Activated naive CD4-positive, alpha-beta T cell treated with anti-CD3 and anti-CD28 coated beads, Interleukin-2, amount 10 ng/mL, durations not matched to agents 7 days and 5 days (primary cell): ENCODE measurements at regions not wholly inside any gene's neighbourhood (a gene's known extent, or its start where the extent isn't known, plus 50 kb on each side); places are given as distances from the start of the nearest gene placed in this dataset.

Experiments
- CTCF ChIA-PET: fragments of 350-600 bp; sonication (Branson Sonifier 250); formaldehyde crosslinking; loops from one replicate; lab custom pipeline; 2021; ENCODE audit warnings: antibody characterized with exemption; lab: Charles Lee
- DNase-seq: peaks from one replicate; pipeline ENCODE4 v3.0.0-alpha.2; 2020
- H3K27ac Mint-ChIP-seq: one replicate; pipeline ENCODE4 v1.8.0; 2021; ENCODE audit warnings: mild to moderate bottlenecking, moderate library complexity, mixed read lengths
- H3K27me3 Mint-ChIP-seq: one replicate; pipeline ENCODE4 v1.8.0; 2021; ENCODE audit warnings: mild to moderate bottlenecking, mixed read lengths
- H3K36me3 Mint-ChIP-seq: one replicate; pipeline ENCODE4 v1.8.0; 2021; ENCODE audit warnings: mixed read lengths
- H3K4me1 Mint-ChIP-seq: one replicate; pipeline ENCODE4 v1.8.0; 2021; ENCODE audit warnings: mixed read lengths
- H3K4me3 Mint-ChIP-seq: one replicate; pipeline ENCODE4 v1.8.0; 2021; ENCODE audit warnings: mild to moderate bottlenecking, moderate library complexity, mixed read lengths
- H3K9me3 Mint-ChIP-seq: one replicate; pipeline ENCODE4 v1.8.0; 2021; ENCODE audit warnings: mixed read lengths

DNA sequence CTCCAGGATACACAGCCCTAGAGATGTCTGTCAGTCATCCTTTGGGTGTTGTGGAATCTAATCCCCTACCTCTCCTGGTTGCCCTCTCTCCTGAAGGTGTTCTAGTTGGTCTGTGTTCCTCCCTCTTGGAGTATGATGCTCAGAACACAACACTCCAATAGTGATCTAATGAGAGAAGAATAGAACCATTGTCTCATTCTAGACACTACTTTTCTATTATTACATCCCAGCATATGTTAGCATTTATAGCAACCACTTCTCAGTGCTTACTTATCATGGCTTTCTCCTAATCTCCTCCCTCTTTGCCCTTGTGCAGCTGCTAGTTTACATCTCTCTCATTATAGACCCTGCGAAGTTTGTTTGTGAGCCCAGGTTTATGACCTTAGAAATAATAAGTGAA lies 109.0 kb downstream of the UNC5CL start:
- DNase-seq, result no peak
- H3K4me1 Mint-ChIP-seq, result no peaks in the 10 kb centered on the region
- CTCF ChIA-PET, result no interaction called here
- no peak overlapping the region for H3K27ac Mint-ChIP-seq
- H3K9me3 Mint-ChIP-seq, result no peaks in the 10 kb centered on the region
- H3K36me3 Mint-ChIP-seq, result no peaks in the 10 kb centered on the region
- H3K4me3 Mint-ChIP-seq, result no peak overlapping the region
- peaks cover 21% of the 10 kb centered on the region for H3K27me3 Mint-ChIP-seq

DNA sequence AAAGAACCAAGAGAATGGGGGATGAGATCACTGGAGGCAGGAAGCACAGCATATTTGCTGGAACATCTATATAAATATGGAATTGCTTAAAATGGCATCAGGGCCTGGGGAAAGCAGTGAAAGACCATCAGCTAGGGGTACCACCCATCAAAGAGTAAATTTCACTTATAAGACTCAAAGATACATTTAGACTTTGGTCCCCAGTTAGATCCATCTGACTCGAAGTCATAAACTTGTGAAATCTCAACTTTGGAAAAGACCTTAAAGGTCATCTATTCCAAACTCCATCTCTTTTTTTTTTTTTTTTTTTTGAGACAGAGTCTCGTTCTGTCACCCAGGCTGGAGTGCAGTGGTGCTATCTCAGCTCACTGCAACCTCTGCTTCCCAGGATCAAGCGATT lies 109.8 kb downstream of the UNC5CL start:
- no peaks in the 10 kb centered on the region for H3K4me1 Mint-ChIP-seq
- peaks cover 17% of the 10 kb centered on the region for H3K27me3 Mint-ChIP-seq
- no peaks in the 10 kb centered on the region for H3K36me3 Mint-ChIP-seq
- no peak for DNase-seq
- CTCF ChIA-PET, result no interaction called here
- no peak overlapping the region for H3K27ac Mint-ChIP-seq
- no peaks in the 10 kb centered on the region for H3K9me3 Mint-ChIP-seq
- no peak overlapping the region for H3K4me3 Mint-ChIP-seq

DNA sequence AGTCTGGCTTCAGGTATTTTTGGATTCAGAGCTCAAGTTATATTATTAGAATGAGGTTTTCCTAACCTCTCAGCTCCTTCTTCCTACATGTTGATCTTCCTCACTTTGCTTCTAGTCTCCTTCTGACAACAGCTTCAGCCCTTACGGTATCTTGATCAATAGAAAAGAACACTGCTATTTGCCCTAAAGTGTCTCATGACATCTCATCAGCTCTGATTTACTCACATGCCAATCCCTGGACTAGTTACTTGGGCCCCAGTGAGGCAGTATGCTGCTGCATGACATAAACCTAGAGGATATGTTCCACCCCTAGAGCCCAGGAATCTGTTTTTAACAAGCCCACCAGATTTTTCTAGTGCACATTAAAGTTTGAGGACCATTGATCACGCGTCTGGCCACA lies 110.3 kb downstream of the UNC5CL start:
- Mint-ChIP-seq H3K36me3 (no peaks in the 10 kb centered on the region), H3K9me3 (no peaks in the 10 kb centered on the region), H3K27me3 (peaks cover 17% of the 10 kb centered on the region), H3K27ac (no peak overlapping the region), H3K4me1 (no peaks in the 10 kb centered on the region), H3K4me3 (no peak overlapping the region)
- CTCF ChIA-PET, result no interaction called here
- no peak for DNase-seq

DNA sequence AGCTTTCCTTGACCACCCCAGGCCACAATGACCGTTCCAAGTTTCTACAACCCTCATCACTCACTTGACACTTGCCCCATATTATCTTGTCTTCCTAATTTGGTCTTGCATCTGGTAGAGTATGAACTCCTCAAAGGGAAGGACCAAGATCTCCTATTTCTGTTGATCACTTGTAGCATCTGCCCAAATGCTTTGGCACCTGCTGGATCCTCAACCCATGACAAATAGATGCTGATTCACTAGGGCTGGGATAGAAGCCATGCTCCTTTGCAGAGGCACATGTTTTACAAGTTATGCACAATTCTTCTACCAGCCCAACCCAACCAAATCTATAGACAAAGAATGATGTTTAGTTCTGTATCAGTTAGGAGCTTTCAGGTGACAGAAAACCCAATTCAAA lies 110.7 kb downstream of the UNC5CL start:
- peaks cover 17% of the 10 kb centered on the region for H3K27me3 Mint-ChIP-seq
- no peaks in the 10 kb centered on the region for H3K9me3 Mint-ChIP-seq
- CTCF ChIA-PET, result no interaction called here
- H3K27ac Mint-ChIP-seq, result no peak overlapping the region
- H3K36me3 Mint-ChIP-seq, result no peaks in the 10 kb centered on the region
- no peaks in the 10 kb centered on the region for H3K4me1 Mint-ChIP-seq
- H3K4me3 Mint-ChIP-seq, result no peak overlapping the region
- DNase-seq, result no peak

DNA sequence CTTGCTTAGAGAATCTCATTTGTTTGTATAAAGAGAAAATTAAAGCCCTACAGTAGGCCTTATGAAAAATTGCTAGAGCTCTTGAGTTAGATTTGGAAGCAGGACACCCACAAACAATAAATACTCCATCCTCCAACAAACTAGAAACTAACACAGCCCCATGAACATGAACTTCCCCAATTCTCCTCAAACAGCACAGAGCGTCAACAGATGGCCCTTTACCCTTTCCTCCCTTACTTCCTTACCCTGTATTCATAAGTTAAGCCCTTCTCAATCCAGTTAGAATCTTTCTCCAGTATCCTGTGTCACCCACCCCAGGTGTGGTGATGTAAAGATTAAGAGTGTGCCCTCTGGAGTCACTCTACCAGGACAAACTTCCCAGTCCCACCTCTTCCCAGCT lies 113.7 kb downstream of the UNC5CL start:
- CTCF ChIA-PET, result no interaction called here
- Mint-ChIP-seq H3K9me3 (no peaks in the 10 kb centered on the region), H3K36me3 (no peaks in the 10 kb centered on the region), H3K4me1 (no peaks in the 10 kb centered on the region), H3K27ac (no peak overlapping the region), H3K4me3 (no peak overlapping the region), H3K27me3 (peaks cover 27% of the 10 kb centered on the region)
- DNase-seq, result no peak

DNA sequence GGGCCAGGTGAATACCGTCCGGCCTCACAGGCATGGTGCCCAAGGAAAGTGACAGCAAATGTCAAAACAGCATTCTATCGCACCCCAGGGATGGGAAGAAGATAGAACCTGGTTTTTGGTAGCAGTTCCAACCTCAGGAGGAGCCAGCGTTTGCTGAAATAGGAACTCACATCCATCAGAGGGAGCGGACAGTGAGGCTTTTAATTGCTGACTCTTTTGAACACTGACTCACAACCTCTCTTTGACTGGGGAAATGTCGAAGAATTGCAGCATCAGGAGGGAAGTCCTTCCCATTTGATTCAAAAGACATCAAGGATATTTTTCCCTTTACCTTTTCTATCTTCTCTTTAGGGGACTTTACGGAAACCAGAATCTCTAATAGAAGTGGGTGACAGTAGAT lies 114.2 kb downstream of the UNC5CL start:
- Mint-ChIP-seq H3K36me3 (no peaks in the 10 kb centered on the region), H3K9me3 (no peaks in the 10 kb centered on the region), H3K27me3 (peaks cover 30% of the 10 kb centered on the region), H3K27ac (no peak overlapping the region), H3K4me1 (no peaks in the 10 kb centered on the region), H3K4me3 (no peak overlapping the region)
- no peak for DNase-seq
- CTCF ChIA-PET, result no interaction called here

DNA sequence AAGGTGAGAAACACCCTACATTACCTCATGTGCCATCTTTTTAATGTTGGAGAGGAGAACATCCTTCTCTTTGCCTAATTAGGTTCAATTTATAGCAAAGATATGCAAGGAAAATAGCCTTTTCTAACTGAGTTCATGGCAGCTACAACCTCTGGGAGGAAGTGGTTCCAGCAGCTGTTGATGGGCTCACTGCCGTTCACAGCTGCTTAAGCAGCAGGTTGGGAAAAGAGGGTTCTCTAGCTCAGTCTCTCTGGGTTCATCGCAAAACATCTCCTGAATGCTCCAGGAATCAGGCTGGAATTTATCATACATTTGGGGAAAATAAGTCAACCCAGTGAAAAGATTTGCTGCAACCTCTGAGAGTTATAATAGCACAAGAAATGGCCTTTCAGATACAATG lies 115.1 kb downstream of the UNC5CL start:
- no peak for DNase-seq
- no peak overlapping the region for H3K4me3 Mint-ChIP-seq
- no peaks in the 10 kb centered on the region for H3K36me3 Mint-ChIP-seq
- no peak overlapping the region for H3K27ac Mint-ChIP-seq
- H3K4me1 Mint-ChIP-seq, result no peaks in the 10 kb centered on the region
- CTCF ChIA-PET, result no interaction called here
- no peaks in the 10 kb centered on the region for H3K9me3 Mint-ChIP-seq
- H3K27me3 Mint-ChIP-seq, result peaks cover 34% of the 10 kb centered on the region

DNA sequence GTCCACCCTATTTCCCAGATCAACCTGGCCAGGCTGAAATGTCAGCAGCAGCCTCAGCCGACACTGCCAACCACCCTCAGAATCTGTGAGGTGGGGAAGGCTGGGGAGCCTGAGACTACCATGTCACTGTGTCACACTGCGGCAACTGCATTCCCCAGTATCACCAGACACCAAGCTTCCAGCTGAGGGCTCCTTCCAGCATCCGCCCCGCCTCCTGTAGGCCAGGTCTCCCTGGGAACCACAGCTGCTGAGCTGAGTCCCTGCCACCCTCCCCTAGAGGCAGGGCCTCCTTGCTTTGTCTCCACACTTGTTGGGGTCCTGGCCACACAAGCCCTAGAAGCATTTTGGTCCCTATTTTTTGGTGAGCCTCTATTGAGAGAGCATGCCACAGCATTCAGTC lies 115.7 kb downstream of the UNC5CL start:
- H3K27ac Mint-ChIP-seq, result no peak overlapping the region
- no peak for DNase-seq
- no peak overlapping the region for H3K4me3 Mint-ChIP-seq
- H3K27me3 Mint-ChIP-seq, result peaks cover 34% of the 10 kb centered on the region
- CTCF ChIA-PET, result no interaction called here
- H3K36me3 Mint-ChIP-seq, result no peaks in the 10 kb centered on the region
- H3K9me3 Mint-ChIP-seq, result no peaks in the 10 kb centered on the region
- no peaks in the 10 kb centered on the region for H3K4me1 Mint-ChIP-seq

DNA sequence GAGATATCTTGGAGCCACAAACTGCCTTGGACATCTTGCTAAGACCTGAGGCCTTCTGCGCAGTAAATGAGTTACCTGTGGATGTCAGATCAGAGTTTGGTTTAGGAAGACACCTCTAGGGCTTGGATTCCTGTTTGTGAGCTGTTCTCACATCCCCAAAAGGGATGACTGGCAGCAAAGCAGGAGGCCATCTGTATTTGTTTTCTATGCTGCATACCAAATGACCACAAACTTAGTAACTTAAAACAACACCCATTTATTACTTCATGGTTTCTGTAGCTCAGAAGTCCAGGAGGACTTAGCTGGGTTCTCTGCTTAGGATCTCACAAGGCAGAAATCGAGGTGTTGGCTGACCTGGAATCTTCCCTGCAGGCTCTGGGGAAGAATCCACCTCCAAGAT lies 116.7 kb downstream of the UNC5CL start:
- Mint-ChIP-seq H3K9me3 (no peaks in the 10 kb centered on the region), H3K27me3 (peaks cover 40% of the 10 kb centered on the region), H3K4me3 (no peak overlapping the region), H3K36me3 (no peaks in the 10 kb centered on the region), H3K4me1 (no peaks in the 10 kb centered on the region), H3K27ac (no peak overlapping the region)
- no peak for DNase-seq
- CTCF ChIA-PET, result interaction anchor here (2.2 kb wide), 1 partner anchor 10 kb away, joined by 9 read pairs; no protein-coding TSS in a partner anchor

DNA sequence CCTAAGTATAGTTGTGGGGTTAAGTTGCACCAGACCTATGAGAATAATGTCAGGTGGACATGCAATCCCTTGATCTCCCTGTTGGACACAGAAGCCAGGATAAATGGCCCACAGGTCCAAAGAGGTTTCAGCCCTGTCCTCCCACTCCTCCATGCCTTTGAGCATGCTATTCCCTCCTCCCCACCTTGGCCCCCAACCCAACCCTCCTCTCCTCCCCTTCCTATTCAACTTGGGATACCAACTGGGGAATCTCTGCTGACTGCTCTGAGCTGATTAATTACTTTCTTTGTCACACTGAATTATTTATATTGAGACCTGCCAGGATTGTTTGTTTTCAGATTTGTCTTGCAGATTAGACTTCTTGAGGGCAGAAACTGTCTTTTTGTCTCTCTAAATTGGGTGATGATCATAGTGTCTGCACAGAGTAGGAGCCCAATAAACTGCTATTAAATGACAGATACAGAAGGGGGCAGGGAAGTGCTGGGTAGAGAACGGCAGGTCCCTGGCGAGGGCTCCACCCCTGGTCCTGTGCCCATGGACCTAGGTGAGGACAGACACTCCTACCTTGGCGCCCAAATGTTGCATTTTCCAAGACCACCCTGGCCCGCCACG lies 120.9 kb downstream of the UNC5CL start:
- Mint-ChIP-seq H3K4me1 (no peaks in the 10 kb centered on the region), H3K9me3 (no peaks in the 10 kb centered on the region), H3K36me3 (no peaks in the 10 kb centered on the region), H3K27ac (no peak overlapping the region), H3K27me3 (peaks cover 34% of the 10 kb centered on the region), H3K4me3 (no peak overlapping the region)
- CTCF ChIA-PET, result no interaction called here
- DNase-seq, result no peak

DNA sequence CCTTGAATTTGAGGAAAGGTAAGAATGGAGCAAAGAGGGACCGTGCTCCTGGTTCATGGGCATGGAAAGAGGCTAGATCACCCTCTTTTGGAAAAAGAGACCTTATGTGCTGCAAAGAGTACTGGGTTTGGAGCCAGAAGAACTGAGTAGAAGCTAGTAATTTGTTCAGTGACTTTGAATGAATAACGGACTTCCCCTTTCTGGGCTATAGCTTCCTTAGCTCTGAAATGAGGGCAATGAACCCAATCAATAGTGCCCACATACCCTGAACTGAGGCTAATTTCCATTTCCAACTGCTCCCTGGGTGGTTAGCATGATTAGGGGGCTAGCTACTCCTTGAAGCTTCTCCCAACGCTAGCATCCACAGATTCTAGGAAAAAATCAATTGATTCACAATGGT lies 121.4 kb downstream of the UNC5CL start:
- Mint-ChIP-seq H3K9me3 (no peaks in the 10 kb centered on the region), H3K36me3 (no peaks in the 10 kb centered on the region), H3K4me1 (no peaks in the 10 kb centered on the region), H3K4me3 (no peak overlapping the region), H3K27me3 (peaks cover 29% of the 10 kb centered on the region), H3K27ac (no peak overlapping the region)
- no peak for DNase-seq
- CTCF ChIA-PET, result interaction anchor here (1.1 kb wide), 1 partner anchor 110 kb away, joined by 3 read pairs; no protein-coding TSS in a partner anchor

DNA sequence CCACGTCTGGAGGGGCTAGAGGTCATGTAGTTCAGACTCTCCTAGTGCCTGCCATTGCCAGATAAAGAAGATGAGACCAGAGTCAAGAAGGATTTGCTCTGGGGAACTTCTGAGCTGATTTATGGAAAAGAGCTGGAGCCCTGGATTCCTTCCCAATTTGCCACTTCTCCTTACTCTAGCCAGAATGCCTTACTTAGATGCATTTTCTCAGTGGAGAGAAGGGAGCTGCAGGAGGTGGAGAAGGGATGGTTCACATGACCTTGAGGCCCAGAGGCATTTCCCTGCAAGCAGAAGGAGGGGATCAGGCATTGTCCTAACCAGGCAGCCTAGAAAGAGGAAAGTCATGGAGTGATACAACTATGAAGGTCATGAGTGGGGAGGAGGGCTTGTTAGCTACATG lies 122.2 kb downstream of the UNC5CL start:
- Mint-ChIP-seq H3K4me3 (no peak overlapping the region), H3K27ac (no peak overlapping the region), H3K4me1 (no peaks in the 10 kb centered on the region), H3K9me3 (no peaks in the 10 kb centered on the region), H3K27me3 (peaks cover 31% of the 10 kb centered on the region), H3K36me3 (no peaks in the 10 kb centered on the region)
- DNase-seq, result no peak
- CTCF ChIA-PET, result interaction anchor here (1.1 kb wide), 1 partner anchor 111 kb away, joined by 3 read pairs; no protein-coding TSS in a partner anchor

DNA sequence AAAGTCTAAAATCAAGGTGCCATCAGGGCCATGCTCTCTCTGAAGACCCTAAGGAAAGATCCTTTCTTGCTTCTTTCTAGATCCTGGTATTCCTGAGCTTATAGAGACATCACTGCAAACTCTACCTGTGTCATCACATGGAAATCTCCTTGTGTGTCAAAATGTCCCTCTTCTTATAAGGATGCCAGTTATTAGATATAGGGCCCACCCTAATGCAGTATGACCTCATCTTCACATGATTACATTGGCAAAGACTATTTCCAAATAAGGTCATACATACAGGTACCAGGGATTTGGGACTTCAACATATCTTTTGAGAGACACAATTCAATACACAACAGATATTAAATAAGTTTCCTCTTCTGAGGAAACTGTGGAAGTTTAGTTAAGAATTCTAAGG lies 123.9 kb downstream of the UNC5CL start:
- CTCF ChIA-PET, result no interaction called here
- no peak for DNase-seq
- no peaks in the 10 kb centered on the region for H3K4me1 Mint-ChIP-seq
- H3K27ac Mint-ChIP-seq, result no peak overlapping the region
- H3K4me3 Mint-ChIP-seq, result no peak overlapping the region
- H3K9me3 Mint-ChIP-seq, result no peaks in the 10 kb centered on the region
- H3K36me3 Mint-ChIP-seq, result no peaks in the 10 kb centered on the region
- H3K27me3 Mint-ChIP-seq, result peaks cover 26% of the 10 kb centered on the region

DNA sequence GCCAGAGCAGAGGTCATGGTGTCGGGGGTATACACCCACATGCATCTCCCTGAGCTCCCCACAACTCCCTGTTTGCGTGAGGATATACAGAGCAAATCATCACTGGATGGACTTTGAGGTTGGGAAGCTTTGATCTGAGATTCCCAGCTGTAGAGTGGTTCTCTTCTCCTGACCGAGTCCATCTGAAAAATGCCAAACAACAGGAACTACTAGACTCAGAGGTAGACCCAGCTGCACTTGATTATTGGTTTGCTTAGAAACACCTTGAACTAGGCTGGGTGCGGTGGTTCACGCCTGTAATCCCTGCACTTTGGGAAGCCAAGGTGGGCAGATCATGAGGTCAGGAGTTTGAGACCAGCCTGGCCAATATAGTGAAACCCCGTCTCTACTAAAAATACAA lies 125.0 kb downstream of the UNC5CL start:
- CTCF ChIA-PET, result interaction anchor here (1.2 kb wide), 1 partner anchor 363 kb away, joined by 3 read pairs; no protein-coding TSS in a partner anchor

DNA sequence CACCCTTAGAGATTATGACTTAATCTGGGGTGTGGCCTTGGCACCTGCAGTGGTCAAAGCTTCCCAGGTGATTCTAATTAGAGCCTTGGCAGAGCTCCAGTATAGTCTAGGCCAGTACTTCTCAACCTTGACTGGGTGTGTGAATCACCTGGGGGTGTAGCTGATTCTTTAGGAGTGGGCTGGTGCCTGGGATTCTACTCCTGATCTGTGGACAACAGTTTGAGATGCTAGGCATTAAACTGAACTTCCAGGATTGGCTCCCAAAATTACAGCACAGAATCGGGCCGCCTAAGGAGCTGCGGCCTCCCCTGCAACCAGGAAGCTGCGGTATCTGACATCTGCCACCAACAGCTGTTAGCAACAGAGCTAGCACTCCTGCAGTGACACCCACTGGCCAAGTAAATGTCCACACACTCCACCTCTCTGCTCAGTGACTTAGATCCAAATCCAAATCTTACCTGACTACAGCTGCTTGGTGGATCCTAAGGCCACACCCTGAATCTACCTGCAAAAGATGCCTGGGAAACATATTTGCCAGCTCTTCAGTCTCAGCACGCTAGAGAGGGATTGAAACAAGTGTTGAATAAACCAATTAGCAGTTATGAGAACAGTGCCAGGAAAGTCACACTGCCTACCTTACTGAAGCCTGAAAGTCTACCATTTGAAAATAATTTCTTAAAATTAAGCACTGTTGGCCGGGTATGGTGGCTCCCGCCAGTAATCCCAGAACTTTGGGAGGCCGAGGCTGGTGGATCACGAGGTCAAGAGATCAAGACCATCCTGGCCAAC lies 126.7 kb downstream of the UNC5CL start:
- Mint-ChIP-seq H3K27ac (no peak overlapping the region), H3K4me3 (no peak overlapping the region), H3K27me3 (peaks cover 26% of the 10 kb centered on the region), H3K4me1 (no peaks in the 10 kb centered on the region), H3K36me3 (no peaks in the 10 kb centered on the region), H3K9me3 (no peaks in the 10 kb centered on the region)
- peak; percentile 62 for DNase-seq
- CTCF ChIA-PET, result interaction anchor here (0.5 to 1.9 kb wide), 19 partner anchors 9 to 1549 kb away, joined by 3 to 10 read pairs (median 3); no protein-coding TSS in a partner anchor

More for the DNA sequence above, 125.0 kb downstream of the UNC5CL start:
- Mint-ChIP-seq H3K36me3 (no peaks in the 10 kb centered on the region), H3K9me3 (no peaks in the 10 kb centered on the region), H3K4me3 (no peak overlapping the region), H3K27ac (no peak overlapping the region), H3K4me1 (no peaks in the 10 kb centered on the region), H3K27me3 (peaks cover 21% of the 10 kb centered on the region)
- DNase-seq, result no peak
